ENCODE measurements at regions not wholly inside any gene's neighbourhood (a gene's known extent, or its start where the extent isn't known, plus 50 kb on each side); places are given as distances from the start of the nearest gene placed in this dataset.

GRCh38 chr9:2340046-2340760 lies 281.4 kb upstream of the VLDLR start:
- Histone ChIP-seq H3K9me3 (ENCODE audit: insufficient read depth, low read depth, low read length) (no peaks in the 10 kb centered on the region), H3K9ac (ENCODE audit: low read depth, low read length, poor library complexity, severe bottlenecking) (no peak overlapping the region), H3K79me2 (ENCODE audit: insufficient read depth, low read length) (no peaks in the 10 kb centered on the region), H3K4me2 (ENCODE audit: low read depth, low read length, poor library complexity, severe bottlenecking) (no peak overlapping the region), H4K20me1 (ENCODE audit: insufficient read depth, low read length, poor library complexity, severe bottlenecking) (no peaks in the 10 kb centered on the region), H3K4me1 (ENCODE audit: insufficient read depth, low read length, poor library complexity, severe bottlenecking) (no peaks in the 10 kb centered on the region), H3K36me3 (ENCODE audit: insufficient read depth, low read length) (no peaks in the 10 kb centered on the region), H3F3A (ENCODE audit: low read depth) (no peaks in the 10 kb centered on the region), H3K27me3 (ENCODE audit: insufficient read depth, low read length, poor library complexity, severe bottlenecking) (no peaks in the 10 kb centered on the region), H3K4me3 (ENCODE audit: low read length, poor library complexity, severe bottlenecking) (no peak overlapping the region), H2AFZ (ENCODE audit: low read length) (no peak overlapping the region), H3K9me2 (replicated peaks; ENCODE audit: low read depth, low read length) (no peaks in the 10 kb centered on the region)
- TF ChIP-seq EZH2phosphoT487 (IDR thresholded peaks at IDR 0.05; ENCODE audit: borderline replicate concordance) = no peak
- no peak for TF ChIP-seq CTCF (conservative IDR thresholded peaks at IDR 0.05; ENCODE audit: low read length)

- H3K9ac ChIP-seq (ENCODE audit: low read depth, low read length, poor library complexity, severe bottlenecking) = no peak overlapping the region
- H3K9me2 ChIP-seq (replicated peaks; ENCODE audit: low read depth, low read length) = no peaks in the 10 kb centered on the region
- H3K36me3 ChIP-seq (ENCODE audit: insufficient read depth, low read length) = no peaks in the 10 kb centered on the region
- H3K27me3 ChIP-seq (ENCODE audit: insufficient read depth, low read length, poor library complexity, severe bottlenecking) = no peaks in the 10 kb centered on the region
- H3K4me3 ChIP-seq (ENCODE audit: low read length, poor library complexity, severe bottlenecking) = no peak overlapping the region
- TF ChIP-seq EZH2phosphoT487 (IDR thresholded peaks at IDR 0.05; ENCODE audit: borderline replicate concordance) = no peak
- no peaks in the 10 kb centered on the region for H3K79me2 ChIP-seq (ENCODE audit: insufficient read depth, low read length)
- no peak overlapping the region for H3K4me2 ChIP-seq (ENCODE audit: low read depth, low read length, poor library complexity, severe bottlenecking)
- H4K20me1 ChIP-seq (ENCODE audit: insufficient read depth, low read length, poor library complexity, severe bottlenecking) = no peaks in the 10 kb centered on the region
- no peak overlapping the region for H2AFZ ChIP-seq (ENCODE audit: low read length)
- H3F3A ChIP-seq (ENCODE audit: low read depth) = no peaks in the 10 kb centered on the region
- H3K9me3 ChIP-seq (ENCODE audit: insufficient read depth, low read depth, low read length) = no peaks in the 10 kb centered on the region
- H3K4me1 ChIP-seq (ENCODE audit: insufficient read depth, low read length, poor library complexity, severe bottlenecking) = no peaks in the 10 kb centered on the region
Observed at GRCh38 chr9:2341126-2341525, 280.5 kb upstream of the VLDLR start.

GRCh38 chr9:2341956-2342355 lies 279.6 kb upstream of the VLDLR start:
- H3K79me2 ChIP-seq (ENCODE audit: insufficient read depth, low read length) = no peaks in the 10 kb centered on the region
- no peak overlapping the region for H3K4me2 ChIP-seq (ENCODE audit: low read depth, low read length, poor library complexity, severe bottlenecking)
- H3K4me3 ChIP-seq (ENCODE audit: low read length, poor library complexity, severe bottlenecking) = no peak overlapping the region
- no peaks in the 10 kb centered on the region for H3K9me2 ChIP-seq (replicated peaks; ENCODE audit: low read depth, low read length)
- no peak overlapping the region for H2AFZ ChIP-seq (ENCODE audit: low read length)
- no peaks in the 10 kb centered on the region for H3F3A ChIP-seq (ENCODE audit: low read depth)
- H3K36me3 ChIP-seq (ENCODE audit: insufficient read depth, low read length) = no peaks in the 10 kb centered on the region
- no peaks in the 10 kb centered on the region for H3K4me1 ChIP-seq (ENCODE audit: insufficient read depth, low read length, poor library complexity, severe bottlenecking)
- H3K9me3 ChIP-seq (ENCODE audit: insufficient read depth, low read depth, low read length) = no peaks in the 10 kb centered on the region
- H4K20me1 ChIP-seq (ENCODE audit: insufficient read depth, low read length, poor library complexity, severe bottlenecking) = no peaks in the 10 kb centered on the region
- TF ChIP-seq EZH2phosphoT487 (IDR thresholded peaks at IDR 0.05; ENCODE audit: borderline replicate concordance) = no peak
- TF ChIP-seq CTCF (conservative IDR thresholded peaks at IDR 0.05; ENCODE audit: low read length) = no peak
- no peak overlapping the region for H3K9ac ChIP-seq (ENCODE audit: low read depth, low read length, poor library complexity, severe bottlenecking)
- no peaks in the 10 kb centered on the region for H3K27me3 ChIP-seq (ENCODE audit: insufficient read depth, low read length, poor library complexity, severe bottlenecking)

GRCh38 chr9:2343756-2344155 lies 277.8 kb upstream of the VLDLR start:
- Histone ChIP-seq H3K9me3 (ENCODE audit: insufficient read depth, low read depth, low read length) (no peaks in the 10 kb centered on the region), H3K9ac (ENCODE audit: low read depth, low read length, poor library complexity, severe bottlenecking) (no peak overlapping the region)

More at GRCh38 chr9:2343756-2344155, 277.8 kb upstream of the VLDLR start:
- no peaks in the 10 kb centered on the region for H4K20me1 ChIP-seq (ENCODE audit: insufficient read depth, low read length, poor library complexity, severe bottlenecking)
- H2AFZ ChIP-seq (ENCODE audit: low read length) = no peak overlapping the region
- H3K4me2 ChIP-seq (ENCODE audit: low read depth, low read length, poor library complexity, severe bottlenecking) = no peak overlapping the region
- no peaks in the 10 kb centered on the region for H3K79me2 ChIP-seq (ENCODE audit: insufficient read depth, low read length)
- no peak overlapping the region for H3K4me3 ChIP-seq (ENCODE audit: low read length, poor library complexity, severe bottlenecking)
- no peaks in the 10 kb centered on the region for H3K4me1 ChIP-seq (ENCODE audit: insufficient read depth, low read length, poor library complexity, severe bottlenecking)
- no peaks in the 10 kb centered on the region for H3K36me3 ChIP-seq (ENCODE audit: insufficient read depth, low read length)
- H3K27me3 ChIP-seq (ENCODE audit: insufficient read depth, low read length, poor library complexity, severe bottlenecking) = no peaks in the 10 kb centered on the region
- TF ChIP-seq EZH2phosphoT487 (IDR thresholded peaks at IDR 0.05; ENCODE audit: borderline replicate concordance) (no peak), CTCF (conservative IDR thresholded peaks at IDR 0.05; ENCODE audit: low read length) (no peak)
- H3F3A ChIP-seq (ENCODE audit: low read depth) = no peaks in the 10 kb centered on the region
- no peaks in the 10 kb centered on the region for H3K9me2 ChIP-seq (replicated peaks; ENCODE audit: low read depth, low read length)

All from Loucy (cell line).